ENCODE measurements at regions not wholly inside any gene's neighbourhood (a gene's known extent, or its start where the extent isn't known, plus 50 kb on each side); places are given as distances from the start of the nearest gene placed in this dataset.

GRCh38 chr15:39455471-39455991, 125.3 kb upstream of the THBS1 start:
- no CpG with 5 or more reads among the region's 5 CpGs for WGBS, 2 donors (ENCODE audit: extremely low coverage in 2 of 2, insufficient read length in 2 of 2, insufficient replicate concordance in 1 of 2)
- H3K27ac ChIP-seq (replicated peaks; ENCODE audit: low read length): no peak overlapping the region
- H2BK120ac ChIP-seq (ENCODE audit: low read depth, low read length): no peak overlapping the region
- H3K36me3 ChIP-seq (replicated peaks in 1 of 2; ENCODE audit: control insufficient read depth in 2 of 2, insufficient read depth in 2 of 2, low read length in 2 of 2): no peaks in the 10 kb centered on the region
- H2BK12ac ChIP-seq (ENCODE audit: low read length): no peak overlapping the region
- no peak overlapping the region for H3K4ac ChIP-seq (ENCODE audit: low read length)
- H4K8ac ChIP-seq (ENCODE audit: low read depth, low read length): no peak overlapping the region
- H3K27me3 ChIP-seq (ENCODE audit: control insufficient read depth in 3 of 3, insufficient read depth in 3 of 3, low read depth in 1 of 3, low read length in 3 of 3): no peaks in the 10 kb centered on the region
- H3K4me1 ChIP-seq (ENCODE audit: control insufficient read depth in 2 of 2, insufficient read depth in 1 of 2, low read depth in 1 of 2, low read length in 2 of 2): no peaks in the 10 kb centered on the region
- no peak overlapping the region for H3K23ac ChIP-seq (ENCODE audit: low read depth, low read length, poor library complexity)
- H4K91ac ChIP-seq (ENCODE audit: low read depth, low read length, poor library complexity): no peak overlapping the region
- no peak overlapping the region for H3K14ac ChIP-seq (ENCODE audit: low read length)
- H2AFZ ChIP-seq (ENCODE audit: low read length): no peak overlapping the region
- no peak overlapping the region for H3K18ac ChIP-seq (ENCODE audit: low read length)
- no peaks in the 10 kb centered on the region for H3K79me1 ChIP-seq (ENCODE audit: low read depth, low read length)
- DNase-seq (ENCODE audit: low spot score): no peak
- no peaks in the 10 kb centered on the region for H3K9me3 ChIP-seq (replicated peaks in 1 of 2; ENCODE audit: control insufficient read depth in 2 of 2, insufficient read depth in 1 of 2, low read depth in 1 of 2, low read length in 2 of 2)
- no peak overlapping the region for H3K4me3 ChIP-seq (ENCODE audit: low read length in 2 of 2)
- H3K4me2 ChIP-seq (ENCODE audit: insufficient read depth, low read length, poor library complexity, severe bottlenecking): no peak overlapping the region
- H2BK5ac ChIP-seq (ENCODE audit: low read length): no peak overlapping the region
- no peak overlapping the region for H3K9ac ChIP-seq (ENCODE audit: low read depth, low read length, poor library complexity)
- no peak overlapping the region for H2AK5ac ChIP-seq (ENCODE audit: low read depth, low read length)
- H2BK15ac ChIP-seq (ENCODE audit: low read length): no peak overlapping the region

DNA sequence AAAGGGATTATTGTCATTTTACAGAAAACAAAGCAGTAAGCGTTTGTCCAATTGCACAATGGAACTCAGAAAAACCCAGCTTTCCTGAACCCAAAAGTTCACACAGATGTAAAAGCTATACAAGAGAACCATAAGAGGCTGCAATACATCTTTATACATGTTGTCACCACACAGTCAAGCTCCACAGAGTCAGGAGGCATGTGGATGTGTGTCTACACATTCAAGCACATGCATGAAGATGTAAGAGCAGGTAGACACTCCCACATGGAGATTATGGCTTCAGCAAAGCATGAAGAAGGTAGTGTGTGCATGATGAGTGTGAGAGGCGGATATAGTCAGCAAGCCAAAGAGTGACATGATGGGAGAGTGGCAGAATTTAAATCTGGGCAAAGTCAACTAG, 124.7 kb upstream of the THBS1 start:
- Histone ChIP-seq H2BK120ac (ENCODE audit: low read depth, low read length) (no peak overlapping the region), H3K14ac (ENCODE audit: low read length) (no peak overlapping the region), H3K79me1 (ENCODE audit: low read depth, low read length) (no peaks in the 10 kb centered on the region), H3K9me3 (replicated peaks in 1 of 2; ENCODE audit: control insufficient read depth in 2 of 2, insufficient read depth in 1 of 2, low read depth in 1 of 2, low read length in 2 of 2) (no peaks in the 10 kb centered on the region), H3K23ac (ENCODE audit: low read depth, low read length, poor library complexity) (no peak overlapping the region), H3K4me3 (ENCODE audit: low read length in 2 of 2) (no peak overlapping the region), H2BK5ac (ENCODE audit: low read length) (no peak overlapping the region), H4K91ac (ENCODE audit: low read depth, low read length, poor library complexity) (no peak overlapping the region), H3K36me3 (replicated peaks in 1 of 2; ENCODE audit: control insufficient read depth in 2 of 2, insufficient read depth in 2 of 2, low read length in 2 of 2) (no peaks in the 10 kb centered on the region), H2BK12ac (ENCODE audit: low read length) (no peak overlapping the region), H3K4me2 (ENCODE audit: insufficient read depth, low read length, poor library complexity, severe bottlenecking) (no peak overlapping the region), H3K4me1 (ENCODE audit: control insufficient read depth in 2 of 2, insufficient read depth in 1 of 2, low read depth in 1 of 2, low read length in 2 of 2) (no peaks in the 10 kb centered on the region), H2AFZ (ENCODE audit: low read length) (no peak overlapping the region), H3K27me3 (ENCODE audit: control insufficient read depth in 3 of 3, insufficient read depth in 3 of 3, low read depth in 1 of 3, low read length in 3 of 3) (no peaks in the 10 kb centered on the region), H4K8ac (ENCODE audit: low read depth, low read length) (no peak overlapping the region), H2BK15ac (ENCODE audit: low read length) (no peak overlapping the region), H3K18ac (ENCODE audit: low read length) (no peak overlapping the region), H3K27ac (replicated peaks; ENCODE audit: low read length) (no peak overlapping the region), H3K9ac (ENCODE audit: low read depth, low read length, poor library complexity) (no peak overlapping the region), H3K4ac (ENCODE audit: low read length) (no peak overlapping the region), H2AK5ac (ENCODE audit: low read depth, low read length) (no peak overlapping the region)
- no CpG with 5 or more reads among the region's 2 CpGs for WGBS, 2 donors (ENCODE audit: extremely low coverage in 2 of 2, insufficient read length in 2 of 2, insufficient replicate concordance in 1 of 2)
- no peak for DNase-seq (ENCODE audit: low spot score)

DNA sequence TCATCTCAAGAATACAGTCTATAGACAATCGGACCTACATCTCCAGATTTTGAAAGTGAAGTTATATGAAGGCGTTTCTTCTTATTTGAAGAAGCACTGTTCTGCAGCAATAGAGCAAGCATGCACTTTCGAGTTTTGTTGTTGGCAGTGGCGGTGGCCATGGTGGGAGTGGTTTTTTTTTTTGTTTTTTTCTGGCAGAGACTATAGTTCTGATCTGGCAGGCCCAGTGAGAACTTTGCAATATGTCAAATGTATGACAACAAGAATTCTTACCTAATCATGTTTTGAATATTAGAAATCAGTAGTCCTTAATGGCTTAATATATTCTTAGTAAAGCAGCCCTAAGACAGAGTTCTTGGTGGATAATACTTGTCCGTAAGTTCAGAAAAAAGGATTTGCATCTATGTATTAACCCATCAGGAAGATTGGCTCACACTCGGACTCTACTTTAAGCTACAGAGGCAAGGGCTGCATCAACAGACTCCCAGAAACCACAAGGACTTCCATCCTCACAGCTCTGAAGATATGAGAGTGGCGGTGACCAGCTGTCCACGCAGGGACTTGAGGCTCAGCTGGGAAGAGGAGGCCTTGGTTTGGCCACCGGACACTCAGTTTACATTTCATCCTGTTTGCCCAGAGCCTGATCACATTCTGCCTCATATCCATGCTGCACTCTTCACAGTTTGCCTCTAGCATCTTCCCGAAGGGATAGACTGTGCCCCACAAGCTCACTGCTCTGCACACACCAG, 124.1 kb upstream of the THBS1 start:
- no peak overlapping the region for H3K23ac ChIP-seq (ENCODE audit: low read depth, low read length, poor library complexity)
- H3K27ac ChIP-seq (replicated peaks; ENCODE audit: low read length): no peak overlapping the region
- no peak overlapping the region for H4K8ac ChIP-seq (ENCODE audit: low read depth, low read length)
- no peak overlapping the region for H2AK5ac ChIP-seq (ENCODE audit: low read depth, low read length)
- no peak overlapping the region for H2BK12ac ChIP-seq (ENCODE audit: low read length)
- no peak overlapping the region for H3K4me3 ChIP-seq (ENCODE audit: low read length in 2 of 2)
- no peak overlapping the region for H3K14ac ChIP-seq (ENCODE audit: low read length)
- no peak overlapping the region for H3K4me2 ChIP-seq (ENCODE audit: insufficient read depth, low read length, poor library complexity, severe bottlenecking)
- no peaks in the 10 kb centered on the region for H3K36me3 ChIP-seq (replicated peaks in 1 of 2; ENCODE audit: control insufficient read depth in 2 of 2, insufficient read depth in 2 of 2, low read length in 2 of 2)
- no peak overlapping the region for H3K18ac ChIP-seq (ENCODE audit: low read length)
- no peaks in the 10 kb centered on the region for H3K9me3 ChIP-seq (replicated peaks in 1 of 2; ENCODE audit: control insufficient read depth in 2 of 2, insufficient read depth in 1 of 2, low read depth in 1 of 2, low read length in 2 of 2)
- no peak overlapping the region for H2BK15ac ChIP-seq (ENCODE audit: low read length)
- H3K9ac ChIP-seq (ENCODE audit: low read depth, low read length, poor library complexity): no peak overlapping the region
- no peak for DNase-seq (ENCODE audit: low spot score)
- H2AFZ ChIP-seq (ENCODE audit: low read length): no peak overlapping the region
- no peak overlapping the region for H2BK120ac ChIP-seq (ENCODE audit: low read depth, low read length)
- no peak overlapping the region for H4K91ac ChIP-seq (ENCODE audit: low read depth, low read length, poor library complexity)
- WGBS, 2 donors (ENCODE audit: extremely low coverage in 2 of 2, insufficient read length in 2 of 2, insufficient replicate concordance in 1 of 2): no CpG with 5 or more reads among the region's 10 CpGs
- H3K79me1 ChIP-seq (ENCODE audit: low read depth, low read length): no peaks in the 10 kb centered on the region
- no peak overlapping the region for H3K4ac ChIP-seq (ENCODE audit: low read length)
- H2BK5ac ChIP-seq (ENCODE audit: low read length): no peak overlapping the region
- no peaks in the 10 kb centered on the region for H3K27me3 ChIP-seq (ENCODE audit: control insufficient read depth in 3 of 3, insufficient read depth in 3 of 3, low read depth in 1 of 3, low read length in 3 of 3)
- no peaks in the 10 kb centered on the region for H3K4me1 ChIP-seq (ENCODE audit: control insufficient read depth in 2 of 2, insufficient read depth in 1 of 2, low read depth in 1 of 2, low read length in 2 of 2)

- WGBS, 2 donors (ENCODE audit: extremely low coverage in 2 of 2, insufficient read length in 2 of 2, insufficient replicate concordance in 1 of 2): no CpG with 5 or more reads among the region's 3 CpGs
- Histone ChIP-seq H2BK12ac (ENCODE audit: low read length) (no peak overlapping the region), H3K9me3 (replicated peaks in 1 of 2; ENCODE audit: control insufficient read depth in 2 of 2, insufficient read depth in 1 of 2, low read depth in 1 of 2, low read length in 2 of 2) (no peaks in the 10 kb centered on the region), H3K4ac (ENCODE audit: low read length) (no peak overlapping the region), H3K4me1 (ENCODE audit: control insufficient read depth in 2 of 2, insufficient read depth in 1 of 2, low read depth in 1 of 2, low read length in 2 of 2) (no peaks in the 10 kb centered on the region), H2BK120ac (ENCODE audit: low read depth, low read length) (no peak overlapping the region), H3K4me2 (ENCODE audit: insufficient read depth, low read length, poor library complexity, severe bottlenecking) (no peak overlapping the region), H2BK5ac (ENCODE audit: low read length) (no peak overlapping the region), H2AK5ac (ENCODE audit: low read depth, low read length) (no peak overlapping the region), H3K36me3 (replicated peaks in 1 of 2; ENCODE audit: control insufficient read depth in 2 of 2, insufficient read depth in 2 of 2, low read length in 2 of 2) (no peaks in the 10 kb centered on the region), H3K23ac (ENCODE audit: low read depth, low read length, poor library complexity) (no peak overlapping the region), H3K4me3 (ENCODE audit: low read length in 2 of 2) (no peak overlapping the region), H3K9ac (ENCODE audit: low read depth, low read length, poor library complexity) (no peak overlapping the region), H3K27ac (replicated peaks; ENCODE audit: low read length) (no peak overlapping the region), H3K18ac (ENCODE audit: low read length) (no peak overlapping the region), H3K27me3 (ENCODE audit: control insufficient read depth in 3 of 3, insufficient read depth in 3 of 3, low read depth in 1 of 3, low read length in 3 of 3) (no peaks in the 10 kb centered on the region), H2BK15ac (ENCODE audit: low read length) (no peak overlapping the region), H4K91ac (ENCODE audit: low read depth, low read length, poor library complexity) (no peak overlapping the region), H3K79me1 (ENCODE audit: low read depth, low read length) (no peaks in the 10 kb centered on the region), H4K8ac (ENCODE audit: low read depth, low read length) (no peak overlapping the region), H3K14ac (ENCODE audit: low read length) (no peak overlapping the region), H2AFZ (ENCODE audit: low read length) (no peak overlapping the region)
- no peak for DNase-seq (ENCODE audit: low spot score)
Measured at GRCh38 chr15:39458131-39458530, 122.7 kb upstream of the THBS1 start.

Measured in neuronal stem cell (in vitro differentiated cells).